H1 (cell line): ENCODE measurements at regions not wholly inside any gene's neighbourhood (a gene's known extent, or its start where the extent isn't known, plus 50 kb on each side); places are given as distances from the start of the nearest gene placed in this dataset.

ENCODE experiments used
- CTCF ChIA-PET: fragments of 300-600 bp; sonication (Branson Sonifier 250); formaldehyde crosslinking; loops from one replicate; lab custom pipeline; 2021; ENCODE audit not compliant: partially characterized antibody; lab: Charles Lee
- POLR2A ChIA-PET: fragments of 300-600 bp; sonication (Branson Sonifier 250); formaldehyde crosslinking; loops from one replicate; lab custom pipeline; 2021; ENCODE audit warnings: inconsistent platforms; ENCODE audit not compliant: partially characterized antibody; lab: Charles Lee
- DNase-seq, 2 experiments: peaks; one replicate each; pipeline versions ENCODE4 v3.0.0 to v3.0.0-alpha.2; 2010 to 2022; ENCODE audit warnings: low spot score in 2 of 2, low read depth in 1 of 2, mixed read lengths in 1 of 2
- FAIRE-seq: peaks from 2 replicates; lab custom pipeline; 2011; peaks lifted over from hg19 to GRCh38; lab: Jason Lieb, UNC
- H2AFZ ChIP-seq: 2 replicates; pipeline ENCODE4 v1.8.1; 2012; ENCODE audit warnings: low read length, inconsistent platforms
- H2AK5ac ChIP-seq: 2 replicates; pipeline ENCODE4 v1.6.1; 2013; ENCODE audit warnings: low read depth, low read length
- H2BK120ac ChIP-seq: replicated peaks from 2 replicates; pipeline ENCODE3; 2013; ENCODE audit warnings: low read depth, low read length, inconsistent platforms
- H2BK12ac ChIP-seq: 2 replicates; pipeline ENCODE4 v1.6.1; 2013; ENCODE audit warnings: low read depth, low read length
- H2BK15ac ChIP-seq: 2 replicates; pipeline ENCODE4 v1.6.1; 2013; ENCODE audit warnings: low read length
- H2BK20ac ChIP-seq: 2 replicates; pipeline ENCODE4 v1.6.1; 2013; ENCODE audit warnings: low read length
- H2BK5ac ChIP-seq: 2 replicates; pipeline ENCODE4 v1.6.1; 2013; ENCODE audit warnings: low read depth, low read length
- H3K14ac ChIP-seq: 2 replicates; pipeline ENCODE4 v1.6.1; 2013; ENCODE audit warnings: inconsistent platforms; ENCODE audit not compliant: insufficient read length
- H3K18ac ChIP-seq: 2 replicates; pipeline ENCODE4 v1.6.1; 2013; ENCODE audit warnings: low read length; ENCODE audit errors: extremely low read depth
- H3K23ac ChIP-seq: 2 replicates; pipeline ENCODE4 v1.6.1; 2013; ENCODE audit warnings: inconsistent platforms; ENCODE audit not compliant: insufficient read length
- H3K23me2 ChIP-seq: 2 replicates; pipeline ENCODE4 v1.6.1; 2013; ENCODE audit warnings: low read depth, low read length
- H3K27ac ChIP-seq: 2 replicates; pipeline ENCODE4 v1.6.1; 2011; ENCODE audit warnings: low read depth, low read length, inconsistent platforms
- H3K27me3 ChIP-seq, 4 experiments: replicated peaks in 1 of 4; 1 replicate in 1 of 4; 2 replicates in 3 of 4; pipeline versions ENCODE4 v1.6.1 to v1.8.1; 2011 to 2013; ENCODE audit warnings: low read length in 3 of 4, mild to moderate bottlenecking in 3 of 4, inconsistent platforms in 2 of 4, mixed read lengths in 2 of 4, moderate library complexity in 1 of 4; ENCODE audit not compliant: control insufficient read depth in 3 of 4, insufficient read depth in 3 of 4; ENCODE audit errors: extremely low read depth in 1 of 4
- H3K36me3 ChIP-seq, 4 experiments: 2 replicates each; pipeline versions ENCODE4 v1.6.1 to v1.8.1; 2011 to 2013; ENCODE audit warnings: mild to moderate bottlenecking in 4 of 4, low read length in 3 of 4, moderate library complexity in 2 of 4, control low read depth in 1 of 4, inconsistent platforms in 1 of 4; ENCODE audit not compliant: insufficient read depth in 4 of 4, control insufficient read depth in 2 of 4
- H3K4ac ChIP-seq: replicated peaks from 2 replicates; pipeline ENCODE3; 2013; ENCODE audit warnings: low read length, low read depth, mixed read lengths, inconsistent platforms; ENCODE audit not compliant: insufficient read length
- H3K4me1 ChIP-seq, 4 experiments: replicated peaks in 1 of 4; 1 replicate in 1 of 4; 2 replicates in 3 of 4; pipeline versions ENCODE4 v1.6.1 to v1.8.1; 2011 to 2013; ENCODE audit warnings: low read length in 3 of 4, inconsistent platforms in 2 of 4, mixed read lengths in 1 of 4; ENCODE audit not compliant: insufficient read depth in 4 of 4, control insufficient read depth in 3 of 4
- H3K4me2 ChIP-seq, 2 experiments: 2 replicates each; pipeline versions ENCODE4 v1.6.1 to v1.8.1; 2011 to 2013; ENCODE audit warnings: low read depth in 2 of 2, low read length in 2 of 2, control low read depth in 1 of 2, inconsistent platforms in 1 of 2, mild to moderate bottlenecking in 1 of 2; ENCODE audit not compliant: insufficient read depth in 1 of 2
- H3K4me3 ChIP-seq, 4 experiments: fragments of 200-600, 300-600 bp in 1 of 4; sonication (generic), shearing (Covaris generic), sonication (Bioruptor Twin) in 1 of 4; 2 replicates each; pipeline versions ENCODE4 v1.5.1 to v1.8.1; 2011 to 2016; ENCODE audit warnings: low read length in 4 of 4, low read depth in 3 of 4, control low read depth in 2 of 4, inconsistent platforms in 2 of 4, mild to moderate bottlenecking in 2 of 4, mixed read lengths in 1 of 4, moderate library complexity in 1 of 4; ENCODE audit not compliant: insufficient read depth in 2 of 4; ENCODE audit errors: extremely low read depth in 1 of 4
- H3K56ac ChIP-seq: replicated peaks from 2 replicates; pipeline ENCODE3; 2013; ENCODE audit warnings: low read depth, mild to moderate bottlenecking, mixed read lengths, low read length, inconsistent platforms; ENCODE audit not compliant: insufficient read length
- H3K79me1 ChIP-seq: 2 replicates; pipeline ENCODE4 v1.6.1; 2013; ENCODE audit warnings: low read depth, low read length, control low read depth
- H3K79me2 ChIP-seq, 2 experiments: 2 replicates each; pipeline versions ENCODE4 v1.6.1 to v1.8.1; 2012 to 2013; ENCODE audit warnings: low read length in 2 of 2, mild to moderate bottlenecking in 2 of 2, inconsistent platforms in 1 of 2; ENCODE audit not compliant: insufficient read depth in 2 of 2, control insufficient read depth in 1 of 2
- H3K9ac ChIP-seq, 4 experiments: replicated peaks in 1 of 4; 1 replicate in 1 of 4; 2 replicates in 3 of 4; pipeline versions ENCODE4 v1.6.1 to v1.8.1; 2011 to 2013; ENCODE audit warnings: low read depth in 3 of 4, low read length in 3 of 4, control low read depth in 2 of 4, mild to moderate bottlenecking in 2 of 4, moderate library complexity in 2 of 4, inconsistent platforms in 1 of 4; ENCODE audit errors: extremely low read depth in 1 of 4
- H3K9me3 ChIP-seq, 2 experiments: 2 replicates each; pipeline versions ENCODE4 v1.6.1 to v1.8.1; 2012 to 2013; ENCODE audit warnings: mild to moderate bottlenecking in 2 of 2, moderate library complexity in 2 of 2, control low read depth in 1 of 2, inconsistent platforms in 1 of 2, low read depth in 1 of 2, low read length in 1 of 2, mixed read lengths in 1 of 2; ENCODE audit not compliant: insufficient read depth in 2 of 2
- H4K20me1 ChIP-seq, 2 experiments: replicated peaks in 1 of 2; 2 replicates each; pipeline versions ENCODE3 to v1.8.1; 2011 to 2013; ENCODE audit warnings: inconsistent platforms in 2 of 2, low read length in 2 of 2, mild to moderate bottlenecking in 1 of 2; ENCODE audit not compliant: insufficient read depth in 2 of 2, control insufficient read depth in 1 of 2
- H4K5ac ChIP-seq: 2 replicates; pipeline ENCODE4 v1.6.1; 2013; ENCODE audit warnings: low read length, low read depth, mixed read lengths, inconsistent platforms; ENCODE audit not compliant: insufficient read length
- H4K8ac ChIP-seq: 2 replicates; pipeline ENCODE4 v1.8.0; 2013; ENCODE audit warnings: mild to moderate bottlenecking, moderate library complexity, low read length, inconsistent platforms; ENCODE audit not compliant: insufficient read depth; ENCODE audit errors: extremely low read depth
- H4K91ac ChIP-seq: replicated peaks from 2 replicates; pipeline ENCODE3; 2013; ENCODE audit warnings: low read length, mixed read lengths, inconsistent platforms; ENCODE audit not compliant: insufficient read length
- CBX8 ChIP-seq: fragments of 300-800, 300-1000 bp; sonication (generic); IDR thresholded peaks from 2 replicates; pipeline ENCODE4 v1.7.1; 2016; ENCODE audit warnings: low read depth, low read length, borderline replicate concordance
- CHD1 ChIP-seq: IDR thresholded peaks from 2 replicates; pipeline ENCODE4 v1.6.1; 2012; ENCODE audit warnings: low read depth, low read length, improper control_type of control experiment
- EZH2 ChIP-seq: fragments of 200-600 bp; sonication (generic); IDR thresholded peaks from 2 replicates; pipeline ENCODE4 v1.7.1; 2012; ENCODE audit warnings: low read depth, mild to moderate bottlenecking, moderate library complexity, low read length, inconsistent platforms; ENCODE audit not compliant: severe bottlenecking
- FOSL1 ChIP-seq: IDR thresholded peaks from 2 replicates; pipeline ENCODE4 v1.6.1; 2011; ENCODE audit warnings: mild to moderate bottlenecking, low read depth, low read length, moderate library complexity; ENCODE audit not compliant: insufficient read depth
- GABPA ChIP-seq: IDR thresholded peaks from 2 replicates; pipeline ENCODE4 v1.6.1; 2011; ENCODE audit warnings: mild to moderate bottlenecking, low read length, moderate library complexity, borderline replicate concordance; ENCODE audit not compliant: insufficient read depth
- JUN ChIP-seq: IDR thresholded peaks from 2 replicates; pipeline ENCODE4 v1.6.1; 2011; ENCODE audit warnings: low read depth, mild to moderate bottlenecking, improper control_type of control experiment, low read length
- POLR2A ChIP-seq, 2 experiments: IDR thresholded peaks; 1 replicate in 1 of 2; 2 replicates in 1 of 2; pipeline ENCODE4 v1.6.1; 2011; ENCODE audit warnings: low read depth in 2 of 2, low read length in 2 of 2, mild to moderate bottlenecking in 2 of 2; ENCODE audit errors: control extremely low read depth in 1 of 2
- RFX5 ChIP-seq: IDR thresholded peaks from 2 replicates; pipeline ENCODE4 v1.6.1; 2011; ENCODE audit warnings: low read depth, low read length, improper control_type of control experiment, borderline replicate concordance
- RNF2 ChIP-seq: fragments of 200-900, 300-1000 bp; sonication (generic); IDR thresholded peaks from 2 replicates; pipeline ENCODE4 v1.7.1; 2016; ENCODE audit warnings: borderline replicate concordance, low read depth, mild to moderate bottlenecking, antibody characterized with exemption, low read length; ENCODE audit not compliant: poor library complexity, severe bottlenecking; ENCODE audit errors: missing control alignments
- SIN3A ChIP-seq, 2 experiments: IDR thresholded peaks in 1 of 2; conservative IDR thresholded peaks in 1 of 2; 2 replicates each; pipeline ENCODE4 v1.6.1; 2011 to 2012; ENCODE audit warnings: low read length in 2 of 2, improper control_type of control experiment in 1 of 2, low read depth in 1 of 2, mild to moderate bottlenecking in 1 of 2
- SP4 ChIP-seq: IDR thresholded peaks from 2 replicates; pipeline ENCODE4 v1.6.1; 2012; ENCODE audit warnings: low read length, inconsistent platforms
- SRF ChIP-seq: IDR thresholded peaks from 2 replicates; pipeline ENCODE4 v1.6.1; 2011; ENCODE audit warnings: mild to moderate bottlenecking, low read depth, low read length, moderate library complexity
- TAF7 ChIP-seq: optimal IDR thresholded peaks from 2 replicates; pipeline ENCODE3; 2011; ENCODE audit warnings: low read depth, mild to moderate bottlenecking, inconsistent platforms, low read length, moderate library complexity, borderline replicate concordance
- ZNF274 ChIP-seq: IDR thresholded peaks from 2 replicates; pipeline ENCODE4 v1.7.0; 2012; ENCODE audit warnings: low read length, borderline replicate concordance; ENCODE audit errors: extremely low read depth
- TF ChIP-seq, protein P1 (sequence below): IDR thresholded peaks from 2 replicates; pipeline ENCODE4 v1.6.1; 2012; ENCODE audit warnings: inconsistent platforms

DNA sequence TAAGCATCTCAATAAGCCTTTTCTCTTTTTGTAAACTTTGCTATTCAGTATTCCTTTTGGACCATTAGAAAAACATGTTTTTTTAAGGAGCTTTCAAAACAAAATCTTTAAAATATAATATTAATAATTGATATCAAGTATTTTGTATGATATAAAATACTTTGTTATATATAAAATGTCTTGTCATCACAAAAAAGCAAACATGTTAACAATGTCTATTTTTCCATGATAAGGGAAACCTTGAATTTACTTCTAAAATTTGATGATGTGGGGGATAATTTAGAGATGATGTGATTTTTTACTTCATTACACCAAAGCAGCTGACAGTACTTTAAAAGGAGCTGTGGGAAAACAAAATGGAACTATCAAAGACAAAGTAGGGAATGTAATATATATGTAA lies 887.7 kb downstream of the SI start:
- no peaks in the 10 kb centered on the region for H3K23me2 ChIP-seq
- ChIA-PET CTCF (no interaction called here), POLR2A (no interaction called here)
- no peak overlapping the region for H2BK20ac ChIP-seq
- no peak overlapping the region for H3K14ac ChIP-seq
- no peaks in the 10 kb centered on the region for H3K9me3 ChIP-seq
- no peak overlapping the region for H2BK12ac ChIP-seq
- no peak overlapping the region for H2AK5ac ChIP-seq
- no peak overlapping the region for H2BK5ac ChIP-seq
- H3K4me1 ChIP-seq: no peaks in the 10 kb centered on the region
- H3K79me1 ChIP-seq: no peaks in the 10 kb centered on the region
- no peak overlapping the region for H3K4me3 ChIP-seq
- H3K4me2 ChIP-seq: no peak overlapping the region
- no peak overlapping the region for H3K4ac ChIP-seq
- H3K56ac ChIP-seq: no peak overlapping the region
- H4K91ac ChIP-seq: no peak overlapping the region
- no peak for DNase-seq
- no peak overlapping the region for H3K9ac ChIP-seq
- TF ChIP-seq ZNF274 (no peak), CHD1 (no peak), SRF (no peak), GABPA (no peak), RNF2 (no peak), JUN (no peak), SP4 (no peak), EZH2 (no peak), RFX5 (no peak), POLR2A (IDR thresholded peaks at IDR 0.05; ENCODE audit: control extremely low read depth in 1 of 2, low read depth in 2 of 2, low read length in 2 of 2) (no peak), SIN3A (conservative IDR thresholded peaks at IDR 0.05 in 1 of 2, IDR thresholded peaks at IDR 0.05 in 1 of 2; ENCODE audit: low read depth in 1 of 2, low read length in 2 of 2) (no peak), FOSL1 (no peak), TAF7 (no peak), CBX8 (no peak)
- TF ChIP-seq, protein P1, sequence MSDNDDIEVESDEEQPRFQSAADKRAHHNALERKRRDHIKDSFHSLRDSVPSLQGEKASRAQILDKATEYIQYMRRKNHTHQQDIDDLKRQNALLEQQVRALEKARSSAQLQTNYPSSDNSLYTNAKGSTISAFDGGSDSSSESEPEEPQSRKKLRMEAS: no peak
- H2BK120ac ChIP-seq: no peak overlapping the region
- no peak overlapping the region for H2BK15ac ChIP-seq
- H3K27me3 ChIP-seq: no peaks in the 10 kb centered on the region
- no peak overlapping the region for H3K18ac ChIP-seq
- H4K8ac ChIP-seq: no peak overlapping the region
- H3K27ac ChIP-seq: no peak overlapping the region
- H4K20me1 ChIP-seq: no peaks in the 10 kb centered on the region
- H2AFZ ChIP-seq: no peak overlapping the region
- no peaks in the 10 kb centered on the region for H3K79me2 ChIP-seq
- no peak overlapping the region for H4K5ac ChIP-seq
- FAIRE-seq: no peak
- H3K36me3 ChIP-seq: no peaks in the 10 kb centered on the region
- H3K23ac ChIP-seq: no peak overlapping the region
